ENCODE measurements at regions not wholly inside any gene's neighbourhood (a gene's known extent, or its start where the extent isn't known, plus 50 kb on each side); places are given as distances from the start of the nearest gene placed in this dataset.

DNA sequence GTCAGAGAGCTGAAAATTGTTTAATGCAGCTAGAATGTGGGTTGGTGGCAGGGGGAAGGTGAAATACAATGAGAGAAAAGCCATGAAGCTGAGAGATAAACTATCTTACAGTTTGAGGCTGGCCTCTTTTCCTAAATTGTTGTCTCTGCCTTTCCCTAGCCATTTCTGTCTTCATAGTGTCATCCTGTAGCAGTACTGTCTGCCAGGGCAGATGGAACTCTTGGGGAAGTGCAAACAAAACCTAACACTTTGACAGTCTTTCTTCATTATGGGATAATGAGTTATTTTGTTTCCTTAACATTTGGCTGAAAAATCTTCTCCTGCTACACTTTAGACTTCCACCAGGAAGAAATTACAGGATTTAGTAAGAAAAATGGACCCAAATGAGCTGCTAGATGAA is 197.8 kb upstream of the ARX start:
- no peak for DNase-seq

DNA sequence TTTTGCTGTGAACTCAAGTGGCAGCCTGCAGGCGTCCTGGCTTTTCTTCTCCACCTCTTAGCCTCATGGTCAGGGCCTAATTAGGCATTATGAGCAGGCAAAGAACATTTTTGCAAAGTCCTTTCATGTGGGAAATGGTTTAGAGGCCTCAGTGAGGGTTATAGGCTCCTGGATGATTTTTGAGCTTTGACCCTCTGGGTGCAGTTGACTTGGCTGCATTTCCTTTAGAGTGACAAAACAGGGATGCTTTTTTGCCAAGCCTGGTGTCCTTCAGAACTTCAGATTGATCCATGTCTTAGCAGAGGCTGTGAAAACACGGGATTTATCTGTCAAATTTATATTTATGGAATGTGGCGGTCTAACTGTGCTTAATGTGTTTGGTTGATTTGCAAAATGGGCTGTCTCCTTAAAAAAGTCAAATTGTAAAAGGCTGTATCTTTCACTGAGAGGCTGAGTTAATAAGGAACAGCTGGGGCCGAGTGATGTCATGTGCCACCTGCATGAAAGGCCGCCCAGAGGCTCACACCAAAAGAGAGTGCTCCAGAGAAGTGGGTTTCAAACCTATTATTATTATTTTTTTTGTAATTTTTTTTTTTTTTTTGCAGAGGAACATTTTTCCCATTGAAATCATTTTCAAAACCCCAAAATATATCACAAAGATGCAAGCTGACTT is 192.2 kb upstream of the ARX start:
- DNase-seq, result no peak

DNA sequence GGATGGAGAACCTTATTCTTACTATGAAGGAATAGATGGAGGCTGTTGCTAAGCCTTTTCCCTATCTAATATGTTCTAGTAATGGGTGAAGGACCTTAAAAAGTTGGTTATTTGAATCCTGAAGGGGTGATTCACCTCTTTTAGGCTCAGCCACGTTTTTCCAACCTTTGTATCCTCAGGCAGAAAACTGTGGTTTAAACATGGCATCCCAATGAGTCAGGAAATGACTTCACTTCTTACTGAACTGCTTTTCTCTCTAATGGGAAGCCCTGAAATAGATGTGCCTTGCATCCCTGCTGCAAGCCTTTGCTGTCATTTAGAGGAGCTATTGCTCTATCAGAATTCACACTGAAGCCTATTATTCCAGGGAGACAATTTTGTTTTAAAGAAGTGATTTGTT is 191.0 kb upstream of the ARX start:
- DNase-seq, result no peak

DNA sequence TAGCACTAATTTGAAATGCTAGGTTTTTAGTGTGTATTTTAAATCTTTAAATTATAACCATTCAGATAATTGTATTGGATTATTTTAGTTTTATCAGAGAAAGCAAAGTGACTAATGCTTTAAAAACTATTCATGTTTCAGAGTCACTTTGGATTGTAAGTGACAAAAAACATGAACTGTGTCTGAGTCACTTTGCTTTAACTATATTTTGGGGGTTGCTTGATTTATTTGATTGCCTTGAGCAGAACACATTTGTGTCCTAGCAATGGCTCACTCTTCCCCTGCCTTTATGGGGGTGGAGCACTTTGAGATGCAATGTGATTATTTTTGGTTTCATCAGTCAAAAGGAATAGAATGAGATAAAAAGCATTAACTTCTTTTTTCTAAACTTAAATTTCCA is 188.4 kb upstream of the ARX start:
- DNase-seq, result no peak

DNA sequence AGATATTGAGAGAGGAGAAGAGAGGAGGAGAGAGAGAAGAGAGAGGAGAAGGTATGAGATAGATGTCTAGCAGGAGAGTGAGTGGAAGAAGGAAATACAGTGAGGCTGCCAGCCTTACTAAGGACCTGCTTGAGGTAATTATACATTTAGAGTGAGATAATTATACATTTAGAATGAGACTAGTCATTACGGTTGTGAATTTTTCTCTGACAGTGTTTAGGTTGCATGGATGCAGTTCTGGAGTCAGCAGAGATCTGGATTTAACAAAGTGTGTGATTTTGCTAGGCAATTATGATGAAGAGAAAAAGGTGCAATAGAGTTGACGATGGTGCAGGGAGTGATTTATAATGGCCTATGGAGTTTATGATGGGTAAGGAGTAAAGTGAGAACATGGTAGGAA is 187.1 kb upstream of the ARX start:
- DNase-seq, result no peak

DNA sequence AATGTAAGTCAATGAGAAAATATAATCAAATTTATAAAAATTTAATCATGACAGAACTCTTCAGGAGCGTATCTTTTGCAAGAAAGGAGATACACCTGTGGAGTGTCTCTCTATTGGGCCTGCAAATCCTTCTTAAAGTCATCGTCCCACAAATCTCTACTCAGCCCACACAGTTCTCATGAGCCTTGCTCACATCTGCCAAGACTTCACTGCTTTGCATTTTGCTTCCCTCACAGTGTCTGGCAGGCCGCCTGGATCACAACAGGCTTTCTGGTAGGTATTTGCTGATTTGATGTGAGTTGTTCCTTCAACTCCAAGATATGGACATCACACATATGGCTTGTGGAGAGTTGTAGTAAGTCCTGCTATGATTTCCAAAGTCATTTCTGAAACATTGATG is 183.1 kb upstream of the ARX start:
- no peak for DNase-seq

DNA sequence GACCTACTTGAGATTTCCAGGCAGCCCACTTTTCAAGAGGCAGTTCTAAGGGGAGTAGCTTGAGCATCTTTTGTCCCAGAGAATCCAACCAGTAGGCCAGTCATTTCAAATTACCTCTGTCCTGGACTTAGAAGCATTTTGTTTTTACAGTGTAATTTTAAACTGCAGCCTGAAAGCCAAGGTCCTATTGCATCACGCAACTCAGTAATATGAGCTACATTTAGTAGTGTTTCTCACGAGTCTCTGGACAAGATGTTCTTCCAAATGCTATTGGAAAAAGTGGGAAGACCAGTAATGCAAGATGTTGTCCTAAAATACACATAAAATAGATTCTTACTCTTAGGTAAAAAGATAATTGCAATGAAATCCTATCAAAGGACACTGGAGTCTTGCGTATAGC is 182.5 kb upstream of the ARX start:
- no peak for DNase-seq

DNA sequence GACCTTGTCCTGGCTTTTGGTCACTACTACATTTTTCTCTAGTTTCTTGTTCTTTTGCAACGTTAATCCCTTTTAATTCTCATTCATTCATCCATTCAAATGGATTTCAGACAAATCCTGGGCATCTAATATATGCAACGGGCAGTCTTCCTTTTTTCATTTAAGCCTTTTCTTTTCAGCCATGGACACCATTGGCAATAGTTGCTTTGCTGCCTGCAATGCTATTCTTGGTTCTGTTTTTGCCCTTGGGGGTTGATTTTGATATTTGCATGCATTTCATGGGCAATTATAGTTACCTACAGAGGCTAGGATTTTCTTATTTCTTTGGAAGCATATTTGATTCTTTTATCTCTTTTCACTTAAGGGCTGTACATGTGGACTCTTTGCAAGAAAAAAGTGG is 180.5 kb upstream of the ARX start:
- DNase-seq, result no peak

DNA sequence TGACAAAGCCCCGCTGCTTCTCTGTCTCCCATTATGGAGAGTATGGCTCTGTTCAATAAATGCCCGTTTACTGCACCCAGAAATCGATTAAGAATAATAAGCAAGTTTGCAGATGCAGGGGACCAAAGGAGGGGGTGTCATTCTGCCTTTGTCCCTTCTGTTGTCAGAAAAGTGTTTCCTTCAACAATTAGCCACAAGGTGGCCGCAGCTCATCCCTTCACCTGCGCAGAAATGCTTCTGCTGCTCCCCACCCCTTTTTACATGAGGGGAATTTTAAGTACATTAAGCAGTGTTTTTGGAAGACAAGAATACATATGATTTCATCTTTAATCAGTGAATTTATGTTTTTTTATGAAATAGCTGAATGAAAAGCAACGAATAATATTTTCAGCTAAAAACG is 175.6 kb upstream of the ARX start:
- DNase-seq, result no peak

DNA sequence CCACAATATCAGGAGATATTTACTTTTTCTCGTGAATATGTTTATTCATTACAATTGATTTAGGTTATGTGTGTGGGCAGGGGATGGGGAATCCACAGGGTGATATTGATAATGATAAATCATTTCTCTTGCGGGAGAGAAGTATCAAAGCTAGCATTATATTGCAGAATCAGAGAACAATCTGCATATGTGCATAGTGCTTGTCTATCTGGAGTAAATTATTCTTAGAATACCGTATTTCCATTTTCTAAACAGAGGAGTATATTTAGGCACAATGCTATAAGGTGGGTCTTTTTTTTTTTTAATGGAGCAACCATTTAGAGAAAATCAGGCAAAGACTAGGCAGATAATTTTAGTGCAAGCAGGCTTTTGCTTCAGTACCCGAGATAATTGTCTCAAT is 166.0 kb upstream of the ARX start:
- no peak for DNase-seq

DNA sequence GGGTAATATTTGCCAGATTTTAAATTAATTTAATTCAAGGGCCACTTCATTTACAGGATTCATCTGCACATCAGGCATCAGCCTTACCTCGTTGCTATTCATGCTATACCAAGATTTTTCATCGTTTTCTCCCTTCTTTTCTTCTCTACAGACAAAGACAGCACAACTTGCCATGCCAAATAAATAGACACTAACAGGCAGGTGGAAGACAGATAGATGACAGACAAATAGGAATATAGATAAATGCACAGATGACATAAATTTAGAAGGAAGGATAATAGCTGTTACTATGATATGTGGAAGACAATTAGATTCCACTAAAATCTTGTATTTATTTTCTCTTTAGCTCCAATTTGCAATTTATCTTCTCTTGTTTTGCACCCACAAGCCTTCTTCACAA is 164.5 kb upstream of the ARX start:
- DNase-seq, result no peak

DNA sequence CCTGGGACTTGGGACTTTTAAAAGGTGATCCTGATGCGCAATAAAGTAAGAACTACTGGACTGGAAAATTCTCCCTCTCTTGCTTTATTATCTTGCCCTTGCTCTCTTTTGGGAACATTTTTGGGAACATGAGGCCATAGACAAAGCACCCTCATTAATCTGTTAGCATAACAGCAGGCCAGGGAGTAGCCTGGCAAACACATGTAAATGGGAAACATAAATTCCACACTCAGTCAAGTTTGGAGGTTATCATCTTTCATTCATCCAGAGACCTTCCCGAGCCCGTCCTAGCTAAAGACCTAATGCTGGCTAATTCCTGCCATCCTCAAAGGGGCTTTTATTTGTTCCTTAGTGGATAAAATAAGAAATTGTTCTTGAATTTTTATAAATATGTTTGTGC is 162.8 kb upstream of the ARX start:
- DNase-seq, result no peak

DNA sequence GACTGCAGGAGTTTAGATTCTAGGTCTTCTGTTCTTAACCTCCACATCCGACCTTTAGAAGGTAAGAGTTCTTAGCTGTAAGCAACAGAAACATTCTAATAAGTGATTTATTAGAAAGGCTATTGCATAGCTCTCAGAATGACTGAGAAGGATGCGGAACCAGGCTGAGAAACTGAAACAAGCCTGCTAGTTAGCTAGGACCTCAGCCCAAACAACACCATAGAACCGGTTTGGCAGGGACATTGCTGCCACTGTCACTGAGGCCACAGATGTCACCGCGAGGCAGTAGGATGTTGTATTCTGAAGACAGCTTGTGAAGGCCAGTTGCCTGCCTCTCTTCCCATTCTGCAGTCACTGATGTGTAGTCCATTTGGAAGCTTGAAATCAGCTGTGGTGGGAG is 160.0 kb upstream of the ARX start:
- no peak for DNase-seq

DNA sequence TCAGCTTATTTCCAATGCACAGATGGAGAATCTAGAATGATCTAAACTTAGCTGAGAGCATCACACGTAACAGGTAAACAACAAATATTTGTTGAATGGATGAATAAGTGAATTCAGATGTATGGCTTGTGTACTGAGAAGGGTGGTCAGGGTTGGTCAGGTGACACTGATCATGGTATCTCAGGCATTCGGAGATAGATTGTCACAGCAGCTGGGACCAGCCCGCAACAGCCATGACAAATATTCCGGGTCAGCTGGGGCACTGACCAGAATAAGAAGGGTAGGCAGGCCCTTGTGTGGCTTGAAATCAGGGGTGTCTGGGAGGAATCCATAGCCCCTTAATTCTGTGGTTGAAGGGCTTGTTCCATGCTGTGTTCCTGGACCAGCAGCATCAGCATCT is 159.4 kb upstream of the ARX start:
- no peak for DNase-seq

DNA sequence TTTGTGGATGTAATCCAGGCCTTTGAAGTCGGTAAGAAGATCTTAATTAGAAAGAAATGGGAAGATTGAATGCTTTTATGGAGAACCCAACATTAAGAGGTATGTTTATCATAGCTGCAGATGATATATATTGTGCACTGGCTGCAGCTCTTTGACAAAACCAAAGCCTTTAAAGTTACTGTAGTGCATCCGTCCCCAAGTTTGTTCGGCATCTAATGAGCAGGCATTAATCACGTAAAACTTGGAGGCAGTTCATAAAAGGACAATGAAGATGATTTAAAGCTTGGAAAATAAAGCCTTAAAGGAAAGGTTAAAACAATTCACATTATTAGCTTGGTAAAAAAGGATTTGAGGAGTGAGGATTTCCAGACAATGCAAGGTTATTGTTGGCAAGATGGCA is 150.8 kb upstream of the ARX start:
- no peak for DNase-seq

DNA sequence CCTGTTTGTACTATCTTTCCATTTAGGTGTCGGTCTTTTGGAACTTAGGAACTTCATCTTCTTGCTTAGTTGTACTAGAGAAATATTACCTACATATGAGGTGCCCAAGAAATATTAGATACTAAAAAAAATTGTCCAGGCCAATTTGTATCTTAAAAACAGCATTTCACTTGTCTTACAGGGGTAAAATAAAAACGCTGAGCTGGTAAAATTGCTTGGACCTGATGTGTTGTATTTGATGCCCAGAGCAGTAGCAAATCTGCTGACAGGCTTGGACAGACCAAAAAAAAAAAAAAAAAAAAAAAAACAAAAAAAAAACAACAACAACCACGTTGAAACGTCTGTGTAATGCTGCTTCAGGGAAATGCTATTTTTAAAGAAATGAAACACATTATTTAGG is 150.4 kb upstream of the ARX start:
- no peak for DNase-seq

DNA sequence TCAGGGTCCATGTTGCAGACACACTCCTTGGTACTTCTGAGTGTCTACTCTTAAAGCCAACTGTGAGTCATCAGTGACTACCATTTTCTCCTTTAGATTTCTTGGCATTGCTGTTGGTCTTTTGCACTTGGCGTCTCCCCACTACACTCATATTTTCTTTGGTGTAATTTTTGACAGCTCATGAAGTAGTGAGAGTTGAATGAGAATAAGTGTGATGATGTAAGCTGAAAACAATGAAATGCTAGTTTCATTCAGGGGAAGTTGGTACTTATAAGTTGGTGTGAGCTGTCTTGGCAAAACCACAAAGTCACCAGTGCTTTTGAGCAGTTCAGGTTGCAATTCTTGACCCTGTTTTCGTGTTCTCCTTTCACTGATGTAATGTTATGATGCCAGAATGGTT is 142.9 kb upstream of the ARX start:
- DNase-seq, result no peak

DNA sequence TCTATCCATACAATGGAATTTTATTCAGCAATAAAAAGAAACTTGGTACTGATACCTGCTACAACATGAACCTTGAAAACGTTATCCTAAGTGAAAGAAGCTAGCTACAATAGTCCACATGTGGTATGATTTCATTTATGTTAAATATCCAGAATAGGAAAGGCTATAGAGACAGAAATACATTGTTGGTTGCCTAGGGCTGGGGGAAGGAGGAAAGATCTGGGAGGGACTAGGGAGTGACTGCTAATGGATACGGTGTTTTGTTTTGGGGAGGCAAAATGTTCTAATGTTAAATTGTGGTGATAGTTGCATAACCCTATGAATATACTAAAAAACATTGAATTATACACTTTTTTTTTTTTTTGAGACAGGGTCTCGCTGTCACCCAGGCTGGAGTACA is 141.1 kb upstream of the ARX start:
- DNase-seq, result no peak

DNA sequence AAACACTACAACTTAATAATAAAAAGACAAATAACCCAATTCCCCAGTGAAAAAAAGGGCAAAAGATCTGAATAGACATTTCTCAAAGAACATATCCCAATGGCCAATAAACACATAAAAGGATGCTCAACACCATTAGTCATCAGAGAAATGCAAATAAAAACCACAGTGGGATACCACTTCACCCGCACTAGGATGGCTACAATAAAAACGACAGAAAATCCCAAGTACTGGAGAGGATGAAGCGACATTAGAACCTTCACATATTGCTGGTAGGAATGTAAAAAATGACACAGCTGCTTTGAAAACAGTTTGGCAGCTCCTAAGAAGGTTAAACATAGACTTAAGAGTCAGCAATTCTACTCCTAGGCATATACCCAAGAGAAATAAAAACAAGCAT is 140.6 kb upstream of the ARX start:
- no peak for DNase-seq

DNA sequence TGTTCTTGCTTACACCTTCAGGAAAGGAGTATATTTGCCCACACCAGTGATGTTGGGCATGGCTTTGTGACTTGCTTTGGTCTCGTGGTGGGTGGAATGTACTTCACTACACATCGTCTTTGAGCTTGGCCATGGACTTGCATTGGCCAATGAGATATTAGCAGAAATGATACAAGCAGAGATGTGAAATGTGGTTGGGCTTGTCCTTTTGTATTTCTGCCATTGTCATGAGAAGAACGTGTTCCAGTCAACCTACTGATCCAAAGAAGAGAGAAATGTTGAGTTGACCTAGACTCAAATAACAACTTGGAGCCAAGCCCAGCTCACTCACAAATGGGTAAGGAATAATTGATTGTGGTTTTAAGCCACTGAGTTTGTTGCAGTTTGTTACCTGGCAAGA is 138.4 kb upstream of the ARX start:
- no peak for DNase-seq

DNA sequence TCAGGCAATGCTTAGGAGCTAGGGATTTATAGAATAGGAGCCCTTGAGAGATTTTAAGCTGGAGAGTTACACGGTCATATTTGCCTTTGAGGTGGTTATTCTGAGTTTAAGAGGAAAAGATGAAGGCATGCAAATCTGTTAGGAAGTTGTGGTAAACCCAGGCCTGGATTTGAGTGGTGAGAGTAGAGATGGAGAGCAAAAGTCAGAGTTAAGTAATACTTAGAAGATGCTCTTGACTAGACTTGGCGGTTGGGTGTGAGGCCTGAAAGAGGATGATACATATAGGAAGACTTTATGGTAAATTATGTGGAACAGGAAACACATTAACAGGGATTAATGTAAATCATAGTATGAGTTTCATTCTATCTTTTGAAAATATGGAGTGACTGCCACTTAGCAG is 136.0 kb upstream of the ARX start:
- no peak for DNase-seq

DNA sequence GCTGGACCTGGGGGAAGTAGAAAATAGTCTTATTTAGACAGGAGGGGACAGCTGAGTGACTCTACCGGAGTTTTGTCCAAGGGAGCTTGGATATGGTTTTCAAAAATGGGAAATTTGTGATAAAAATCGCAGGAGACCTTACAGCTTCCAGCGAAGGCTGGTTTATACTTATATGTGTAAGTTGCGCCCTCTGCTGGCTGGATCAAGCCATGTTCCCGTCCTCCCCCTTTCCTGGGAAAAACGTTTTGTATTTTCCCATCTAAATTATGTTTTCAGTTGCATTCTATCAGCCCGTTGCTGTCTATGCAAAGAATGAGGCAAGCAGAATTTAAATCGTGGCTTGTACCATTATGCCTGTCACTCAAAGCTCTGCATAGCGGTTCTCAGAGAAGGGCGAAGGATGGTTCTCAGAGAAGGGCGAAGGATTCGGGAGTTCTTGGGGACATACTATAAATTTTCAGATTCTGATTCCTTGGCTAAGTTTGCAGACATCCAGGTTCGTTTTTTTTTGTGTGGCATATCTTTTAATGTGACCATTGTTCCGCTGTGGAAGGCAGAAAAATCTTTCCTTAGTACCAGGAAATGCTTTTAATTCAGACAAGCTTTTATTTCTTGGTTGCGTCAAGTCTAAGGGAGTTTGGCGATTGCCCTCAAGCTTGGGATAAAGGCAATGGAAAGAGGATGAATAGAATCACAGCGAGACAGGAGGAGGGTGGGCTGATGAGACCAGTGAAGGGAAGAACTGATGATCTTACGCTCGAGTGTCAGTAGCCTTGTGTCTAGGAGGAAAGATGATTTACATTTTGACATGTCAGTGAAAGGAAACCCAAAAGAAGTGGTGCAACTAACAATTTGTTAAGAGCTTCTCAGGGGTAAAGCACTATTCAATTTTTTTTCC is 128.5 kb upstream of the ARX start:
- peak; percentile 54 for DNase-seq

DNA sequence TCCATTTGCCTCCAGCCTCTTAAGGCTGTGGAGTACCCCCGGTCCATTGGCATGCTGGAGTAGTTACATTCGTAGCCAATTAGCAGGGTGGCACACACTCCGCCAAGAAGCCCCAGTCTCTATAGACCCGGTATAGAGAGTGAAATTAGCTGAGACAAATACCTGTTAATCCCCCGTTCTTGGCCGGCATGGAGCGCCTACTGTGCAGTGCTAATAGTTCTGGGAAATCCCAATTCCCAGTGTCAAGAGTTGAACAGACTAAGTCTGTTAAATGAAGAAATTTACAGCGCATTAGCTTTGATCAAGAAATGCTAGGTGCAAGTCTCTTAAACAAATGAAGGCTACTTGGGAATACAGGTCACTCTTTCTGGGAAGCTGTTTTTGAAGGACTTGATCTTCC is 127.8 kb upstream of the ARX start:
- no peak for DNase-seq

DNA sequence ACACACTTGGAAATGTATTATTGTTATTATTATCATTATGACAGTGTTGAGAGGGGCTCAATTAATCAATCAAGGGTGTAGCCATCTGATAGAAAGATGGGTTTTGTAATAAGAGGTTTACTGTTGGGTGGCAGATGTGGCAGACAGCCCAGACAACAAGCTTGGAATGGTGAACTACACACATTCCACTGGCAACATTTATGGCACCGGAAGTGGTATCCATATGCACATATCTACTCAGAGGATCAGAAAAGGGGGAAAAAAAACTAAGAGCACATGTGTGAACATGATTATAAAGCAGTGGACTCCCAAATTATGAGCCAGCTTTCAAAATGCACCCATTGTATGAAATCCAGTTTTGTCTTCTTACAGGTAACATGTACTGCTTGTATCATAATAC is 125.9 kb upstream of the ARX start:
- no peak for DNase-seq

DNA sequence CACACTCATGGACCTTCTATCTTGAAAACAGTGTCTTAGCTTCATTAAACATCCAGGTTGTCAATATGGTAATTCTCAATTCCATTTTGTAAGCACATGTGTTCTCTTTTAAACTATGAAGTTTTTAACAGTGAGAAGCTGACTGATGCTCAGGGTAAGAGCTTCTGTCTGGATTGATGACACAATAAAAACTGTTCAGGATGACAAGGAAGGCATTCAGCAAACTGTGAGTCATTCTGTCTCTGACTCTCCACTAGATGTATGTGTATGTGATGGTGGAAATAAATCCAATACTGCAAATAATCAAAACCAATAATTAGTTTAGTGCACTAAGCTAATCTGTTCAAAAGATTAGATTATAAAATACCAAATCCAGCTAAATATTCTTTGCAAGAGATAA is 115.3 kb upstream of the ARX start:
- no peak for DNase-seq

Measured in CD4-positive, alpha-beta T cell treated with Interleukin-17A for 4 hours (primary cell).